ENCODE measurements at regions not wholly inside any gene's neighbourhood (a gene's known extent, or its start where the extent isn't known, plus 50 kb on each side); places are given as distances from the start of the nearest gene placed in this dataset.

- H2BK15ac ChIP-seq (ENCODE audit: low read length) = no peak overlapping the region
- H3K4ac ChIP-seq (replicated peaks; ENCODE audit: insufficient read length, low read depth, low read length) = no peak overlapping the region
- peaks cover 5 to 12% of the 10 kb centered on the region in 2 experiments; a peak in 3 of 4 replicates for H3K9me3 ChIP-seq (ENCODE audit: insufficient read depth in 2 of 2, low read depth in 1 of 2, low read length in 1 of 2)
- H4K20me1 ChIP-seq (replicated peaks in 1 of 2; ENCODE audit: control insufficient read depth in 1 of 2, insufficient read depth in 2 of 2, low read length in 2 of 2) = no peaks in the 10 kb centered on the region
- no peak overlapping the region for H2BK5ac ChIP-seq (ENCODE audit: low read depth, low read length)
- no peak overlapping the region for H2AK5ac ChIP-seq (ENCODE audit: low read depth, low read length)
- H3K23ac ChIP-seq (ENCODE audit: insufficient read length) = no peak overlapping the region
- H4K91ac ChIP-seq (replicated peaks; ENCODE audit: insufficient read length, low read length) = no peak overlapping the region
- no peaks in the 10 kb centered on the region for H3K4me1 ChIP-seq (replicated peaks in 1 of 4; ENCODE audit: control insufficient read depth in 3 of 4, insufficient read depth in 4 of 4, low read length in 3 of 4)
- no peak overlapping the region for H4K5ac ChIP-seq (ENCODE audit: insufficient read length, low read depth, low read length)
- H3K27me3 ChIP-seq (replicated peaks in 1 of 4; ENCODE audit: control insufficient read depth in 3 of 4, extremely low read depth in 1 of 4, insufficient read depth in 3 of 4, low read length in 3 of 4) = no peaks in the 10 kb centered on the region
- no peak overlapping the region for H3K9ac ChIP-seq (replicated peaks in 1 of 4; ENCODE audit: extremely low read depth in 1 of 4, low read depth in 3 of 4, low read length in 3 of 4)
- no peak overlapping the region for H2BK12ac ChIP-seq (ENCODE audit: low read depth, low read length)
- no peak overlapping the region for H2AFZ ChIP-seq (ENCODE audit: low read length)
- no peaks in the 10 kb centered on the region for H3K79me2 ChIP-seq (ENCODE audit: control insufficient read depth in 1 of 2, insufficient read depth in 2 of 2, low read length in 2 of 2)
- ChIA-PET POLR2A (ENCODE audit: partially characterized antibody) (interaction anchor here (1.3 kb wide), 1 partner anchor 72 kb away, joined by 3 read pairs; no protein-coding TSS in a partner anchor), CTCF (ENCODE audit: partially characterized antibody) (interaction anchor here (2.2 kb wide), 1 partner anchor 14 kb away, joined by 4 read pairs; no protein-coding TSS in a partner anchor)
- DNase-seq (ENCODE audit: low read depth in 1 of 2, low spot score in 2 of 2) (no peak), FAIRE-seq (no peak)
- H3K4me3 ChIP-seq (ENCODE audit: extremely low read depth in 1 of 4, insufficient read depth in 2 of 4, low read depth in 3 of 4, low read length in 4 of 4) = no peak overlapping the region
- H3K18ac ChIP-seq (ENCODE audit: extremely low read depth, low read length) = no peak overlapping the region
- no peaks in the 10 kb centered on the region for H3K36me3 ChIP-seq (ENCODE audit: control insufficient read depth in 2 of 4, insufficient read depth in 4 of 4, low read length in 3 of 4)
- H3K23me2 ChIP-seq (ENCODE audit: low read depth, low read length) = no peaks in the 10 kb centered on the region
- no peak overlapping the region for H3K56ac ChIP-seq (replicated peaks; ENCODE audit: insufficient read length, low read depth, low read length)
- H2BK20ac ChIP-seq (ENCODE audit: low read length) = no peak overlapping the region
- no peaks in the 10 kb centered on the region for H3K79me1 ChIP-seq (ENCODE audit: low read depth, low read length)
- H2BK120ac ChIP-seq (replicated peaks; ENCODE audit: low read depth, low read length) = no peak overlapping the region
- H3K27ac ChIP-seq (ENCODE audit: low read depth, low read length) = no peak overlapping the region
- H3K14ac ChIP-seq (ENCODE audit: insufficient read length) = no peak overlapping the region
- WGBS, 2 experiments (ENCODE audit: extremely low coverage in 1 of 2, insufficient coverage in 1 of 2, insufficient read length in 1 of 2, insufficient replicate concordance in 2 of 2, low coverage in 1 of 2, low lambda C conversion rate in 2 of 2, missing lambda C conversion rate in 1 of 2) = 77% methylated on average over 2 of the region's 2 CpGs; no CpG with 5 or more reads in 1 of the 2 experiments
- no peak overlapping the region for H4K8ac ChIP-seq (ENCODE audit: extremely low read depth, insufficient read depth, low read length)
- H3K4me2 ChIP-seq (ENCODE audit: insufficient read depth in 1 of 2, low read depth in 2 of 2, low read length in 2 of 2) = no peak overlapping the region
- TF ChIP-seq CTCF (IDR thresholded peaks at IDR 0.05; ENCODE audit: control extremely low read depth in 1 of 3, insufficient read depth in 1 of 3, low read depth in 1 of 3, low read length in 3 of 3) (no peak), CTBP2 (IDR thresholded peaks at IDR 0.05; ENCODE audit: borderline replicate concordance, insufficient read depth, insufficient read length, low read length) (no peak), SP1 (IDR thresholded peaks at IDR 0.05; ENCODE audit: low read depth, low read length) (no peak), E2F6 (IDR thresholded peaks at IDR 0.05) (no peak), TAF7 (optimal IDR thresholded peaks at IDR 0.05; ENCODE audit: borderline replicate concordance, low read depth, low read length) (no peak), GTF2F1 (IDR thresholded peaks at IDR 0.05; ENCODE audit: borderline replicate concordance, low read depth, low read length) (no peak), KDM5A (IDR thresholded peaks at IDR 0.05; ENCODE audit: low read length) (no peak), TAF1 (IDR thresholded peaks at IDR 0.05; ENCODE audit: low read depth, low read length) (no peak), PHF8 (conservative IDR thresholded peaks at IDR 0.05; ENCODE audit: low read depth, low read length) (no peak), TBP (IDR thresholded peaks at IDR 0.05; ENCODE audit: low read depth, low read length) (no peak), KDM4A (IDR thresholded peaks at IDR 0.05; ENCODE audit: low read depth, low read length, severe bottlenecking) (no peak), SRF (IDR thresholded peaks at IDR 0.05; ENCODE audit: low read depth, low read length) (no peak)
These were observed 57.1 kb downstream of the BARX1 start for GRCh38 chr9:93898026-93898425.
